ENCODE measurements at regions not wholly inside any gene's neighbourhood (a gene's known extent, or its start where the extent isn't known, plus 50 kb on each side); places are given as distances from the start of the nearest gene placed in this dataset.

DNA sequence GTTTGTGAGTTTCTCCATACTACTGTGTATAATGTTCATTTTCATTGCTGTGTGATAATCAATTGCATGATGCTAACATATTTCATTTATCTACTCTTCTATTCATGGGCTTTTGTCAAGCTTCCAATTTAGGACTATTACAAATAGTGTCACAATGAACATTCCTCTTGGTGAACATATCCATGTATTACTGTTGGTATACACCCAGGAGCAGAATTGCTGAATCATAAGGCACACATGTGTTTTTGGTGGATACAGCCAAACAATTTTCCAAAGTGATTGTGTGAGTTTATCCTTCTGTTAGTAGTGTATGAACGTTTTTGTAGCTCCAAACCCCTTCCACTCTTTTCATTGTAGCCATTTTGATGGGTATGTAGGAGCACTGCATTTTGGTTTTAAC, 101.6 kb upstream of the COPS8 start:
- DNase-seq (ENCODE audit: low read depth), result no peak
- no peak overlapping the region for H3K4me3 ChIP-seq (ENCODE audit: low read depth, low read length)
- TF ChIP-seq, protein P1, sequence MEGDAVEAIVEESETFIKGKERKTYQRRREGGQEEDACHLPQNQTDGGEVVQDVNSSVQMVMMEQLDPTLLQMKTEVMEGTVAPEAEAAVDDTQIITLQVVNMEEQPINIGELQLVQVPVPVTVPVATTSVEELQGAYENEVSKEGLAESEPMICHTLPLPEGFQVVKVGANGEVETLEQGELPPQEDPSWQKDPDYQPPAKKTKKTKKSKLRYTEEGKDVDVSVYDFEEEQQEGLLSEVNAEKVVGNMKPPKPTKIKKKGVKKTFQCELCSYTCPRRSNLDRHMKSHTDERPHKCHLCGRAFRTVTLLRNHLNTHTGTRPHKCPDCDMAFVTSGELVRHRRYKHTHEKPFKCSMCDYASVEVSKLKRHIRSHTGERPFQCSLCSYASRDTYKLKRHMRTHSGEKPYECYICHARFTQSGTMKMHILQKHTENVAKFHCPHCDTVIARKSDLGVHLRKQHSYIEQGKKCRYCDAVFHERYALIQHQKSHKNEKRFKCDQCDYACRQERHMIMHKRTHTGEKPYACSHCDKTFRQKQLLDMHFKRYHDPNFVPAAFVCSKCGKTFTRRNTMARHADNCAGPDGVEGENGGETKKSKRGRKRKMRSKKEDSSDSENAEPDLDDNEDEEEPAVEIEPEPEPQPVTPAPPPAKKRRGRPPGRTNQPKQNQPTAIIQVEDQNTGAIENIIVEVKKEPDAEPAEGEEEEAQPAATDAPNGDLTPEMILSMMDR (IDR thresholded peaks at IDR 0.05; ENCODE audit: low read depth, low read length, missing control alignments), result no peak

GRCh38 chr2:236985761-236986339, 99.8 kb upstream of the COPS8 start:
- TF ChIP-seq, protein P1 (IDR thresholded peaks at IDR 0.05; ENCODE audit: low read depth, low read length, missing control alignments), result no peak
- H3K4me3 ChIP-seq (ENCODE audit: low read depth, low read length), result no peak overlapping the region
- no peak for DNase-seq (ENCODE audit: low read depth)

GRCh38 chr2:236986524-236987330, 99.0 kb upstream of the COPS8 start:
- DNase-seq (ENCODE audit: low read depth), result no peak
- H3K4me3 ChIP-seq (ENCODE audit: low read depth, low read length), result no peak overlapping the region
- TF ChIP-seq, protein P1 (IDR thresholded peaks at IDR 0.05; ENCODE audit: low read depth, low read length, missing control alignments), result no peak

- no peak overlapping the region for H3K4me3 ChIP-seq (ENCODE audit: low read depth, low read length)
- TF ChIP-seq, protein P1 (IDR thresholded peaks at IDR 0.05; ENCODE audit: low read depth, low read length, missing control alignments), result no peak
- DNase-seq (ENCODE audit: low read depth), result no peak
Observed at GRCh38 chr2:236988216-236988615, 97.5 kb upstream of the COPS8 start.

- H3K4me3 ChIP-seq (ENCODE audit: low read depth, low read length), result no peak overlapping the region
- TF ChIP-seq, protein P1 (IDR thresholded peaks at IDR 0.05; ENCODE audit: low read depth, low read length, missing control alignments), result no peak
- DNase-seq (ENCODE audit: low read depth), result no peak
Observed at GRCh38 chr2:236988690-236989624, 96.7 kb upstream of the COPS8 start.

DNA sequence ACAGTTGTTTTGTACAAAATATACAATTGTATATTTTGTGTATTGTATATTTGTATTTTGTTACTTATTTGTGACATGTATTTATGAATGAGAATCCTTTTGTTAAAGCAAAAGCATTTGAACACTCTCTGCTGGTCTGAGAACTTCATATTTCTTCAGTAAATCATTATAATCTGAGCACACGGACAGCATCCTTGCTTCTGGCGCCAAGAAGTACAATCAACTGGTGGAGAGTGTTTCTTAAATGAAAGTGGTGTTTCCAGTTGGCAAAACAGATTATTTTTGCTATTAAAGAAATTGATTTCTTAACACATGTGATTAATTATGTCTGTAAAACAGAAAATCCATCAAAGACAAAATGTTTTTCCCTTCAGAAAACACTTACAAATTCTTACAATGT, 95.1 kb upstream of the COPS8 start:
- H3K4me3 ChIP-seq (ENCODE audit: low read depth, low read length), result no peak overlapping the region
- no peak for DNase-seq (ENCODE audit: low read depth)
- TF ChIP-seq, protein P1 (IDR thresholded peaks at IDR 0.05; ENCODE audit: low read depth, low read length, missing control alignments), result no peak

Measured in GM12864 (cell line).